ENCODE measurements at regions not wholly inside any gene's neighbourhood (a gene's known extent, or its start where the extent isn't known, plus 50 kb on each side); places are given as distances from the start of the nearest gene placed in this dataset.

DNA sequence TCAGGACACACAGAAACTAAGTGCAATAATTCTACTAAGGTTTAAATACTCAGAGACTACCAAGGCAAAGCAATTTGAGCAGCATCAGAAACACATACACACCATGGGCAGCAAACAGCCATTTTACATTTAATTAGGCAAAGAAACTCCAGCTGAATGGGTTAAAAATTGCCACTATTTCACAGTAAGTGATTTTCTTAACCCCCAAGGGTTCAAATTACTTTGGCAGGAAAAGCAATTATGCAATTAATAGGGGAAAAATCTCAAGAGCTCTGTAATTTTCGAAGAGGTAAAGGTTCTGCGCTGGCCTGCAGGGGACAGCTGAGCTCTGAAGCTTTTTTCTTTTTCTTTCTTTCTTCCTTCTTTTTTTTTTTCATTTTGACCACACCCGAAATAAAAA lies 206.2 kb upstream of the RRP15 start:
- Histone ChIP-seq H3K9me3 (no peaks in the 10 kb centered on the region), H3K4me3 (no peak overlapping the region), H3K27me3 (no peaks in the 10 kb centered on the region), H3K27ac (no peak overlapping the region), H3K4me1 (no peaks in the 10 kb centered on the region), H3K36me3 (no peaks in the 10 kb centered on the region)
- intact Hi-C loops (cut with DNase I) = no loop called here
- DNase-seq (no peak), ATAC-seq (no peak)
- no peak for TF ChIP-seq CTCF (IDR thresholded peaks at IDR 0.05)

- Histone ChIP-seq H3K36me3 (no peaks in the 10 kb centered on the region), H3K4me3 (no peak overlapping the region), H3K9me3 (no peaks in the 10 kb centered on the region), H3K4me1 (no peaks in the 10 kb centered on the region), H3K27ac (no peak overlapping the region), H3K27me3 (no peaks in the 10 kb centered on the region)
- ATAC-seq = no peak
- no peak for TF ChIP-seq CTCF (IDR thresholded peaks at IDR 0.05)
- intact Hi-C loops (cut with DNase I) = no loop called here
- no peak for DNase-seq
These were observed 205.7 kb upstream of the RRP15 start for GRCh38 chr1:218079347-218079746.

- intact Hi-C loops (cut with DNase I) = no loop called here
- no peak for TF ChIP-seq CTCF (IDR thresholded peaks at IDR 0.05)
- Histone ChIP-seq H3K36me3 (no peaks in the 10 kb centered on the region), H3K4me1 (no peaks in the 10 kb centered on the region), H3K27ac (no peak overlapping the region), H3K27me3 (no peaks in the 10 kb centered on the region), H3K9me3 (no peaks in the 10 kb centered on the region), H3K4me3 (no peak overlapping the region)
- DNase-seq (no peak), ATAC-seq (no peak)
These were observed 205.3 kb upstream of the RRP15 start for GRCh38 chr1:218079820-218080219.

DNA sequence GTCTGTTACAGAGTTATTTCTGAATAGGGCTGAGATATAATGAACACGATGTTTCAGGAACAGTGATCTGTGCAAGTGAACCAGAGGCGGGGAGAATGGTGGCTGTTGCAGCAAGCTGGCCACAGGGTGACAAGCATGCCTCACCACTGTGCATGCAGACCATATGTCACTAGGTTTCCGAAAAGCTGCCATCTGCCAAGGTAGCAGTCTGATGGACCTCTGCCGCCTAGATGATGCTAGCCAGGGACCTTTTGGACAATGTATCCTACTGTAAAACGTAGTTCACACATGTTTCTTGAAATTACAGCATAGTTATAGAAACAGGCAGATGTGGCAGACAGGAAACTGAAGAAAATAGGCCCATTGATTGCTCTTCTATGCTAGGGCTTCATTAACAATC lies 204.2 kb upstream of the RRP15 start:
- no peak overlapping the region for H3K27ac ChIP-seq
- intact Hi-C loops (cut with DNase I) = no loop called here
- no peak for ATAC-seq

DNA sequence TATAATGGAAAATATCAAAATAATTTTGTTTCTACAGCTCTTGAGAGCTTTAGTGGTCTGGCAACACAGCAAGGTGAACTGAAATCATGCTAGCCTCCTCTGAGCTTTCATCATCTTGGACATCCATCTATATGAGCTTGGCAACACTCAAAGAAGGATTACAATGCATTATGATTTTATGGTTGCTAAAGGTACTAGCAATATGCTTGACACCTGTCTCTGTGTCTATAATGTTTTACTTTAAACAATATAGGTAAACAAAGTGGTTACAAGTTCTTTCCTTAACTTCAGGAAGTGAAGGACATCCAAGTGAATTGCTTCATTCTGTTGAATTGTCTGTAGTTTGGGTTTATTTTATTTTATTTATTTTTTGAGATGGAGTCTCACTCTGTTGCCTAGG lies 203.7 kb upstream of the RRP15 start:
- DNase-seq (no peak), ATAC-seq (no peak)
- H3K36me3 ChIP-seq = no peaks in the 10 kb centered on the region
- H3K4me1 ChIP-seq = no peaks in the 10 kb centered on the region
- no peak overlapping the region for H3K27ac ChIP-seq
- TF ChIP-seq CTCF (IDR thresholded peaks at IDR 0.05) = no peak
- no peak overlapping the region for H3K4me3 ChIP-seq
- H3K27me3 ChIP-seq = no peaks in the 10 kb centered on the region
- no peaks in the 10 kb centered on the region for H3K9me3 ChIP-seq
- intact Hi-C loops (cut with DNase I) = no loop called here

More for the DNA sequence above, 204.2 kb upstream of the RRP15 start:
- no peak overlapping the region for H3K4me3 ChIP-seq
- no peak for DNase-seq
- no peaks in the 10 kb centered on the region for H3K4me1 ChIP-seq
- no peaks in the 10 kb centered on the region for H3K9me3 ChIP-seq
- H3K27me3 ChIP-seq = no peaks in the 10 kb centered on the region
- H3K36me3 ChIP-seq = no peaks in the 10 kb centered on the region
- TF ChIP-seq CTCF (IDR thresholded peaks at IDR 0.05) = no peak

- no peak for TF ChIP-seq CTCF (IDR thresholded peaks at IDR 0.05)
- no peaks in the 10 kb centered on the region for H3K27me3 ChIP-seq
- no peak overlapping the region for H3K27ac ChIP-seq
- no peaks in the 10 kb centered on the region for H3K4me1 ChIP-seq
- DNase-seq (no peak), ATAC-seq (no peak)
- no peak overlapping the region for H3K4me3 ChIP-seq
- H3K36me3 ChIP-seq = no peaks in the 10 kb centered on the region
- no peaks in the 10 kb centered on the region for H3K9me3 ChIP-seq
- intact Hi-C loops (cut with DNase I) = no loop called here
These were observed 194.6 kb upstream of the RRP15 start for GRCh38 chr1:218090459-218090858.

Measured in upper lobe of right lung (tissue), 1 donor.